ENCODE measurements at regions not wholly inside any gene's neighbourhood (a gene's known extent, or its start where the extent isn't known, plus 50 kb on each side); places are given as distances from the start of the nearest gene placed in this dataset.

DNA sequence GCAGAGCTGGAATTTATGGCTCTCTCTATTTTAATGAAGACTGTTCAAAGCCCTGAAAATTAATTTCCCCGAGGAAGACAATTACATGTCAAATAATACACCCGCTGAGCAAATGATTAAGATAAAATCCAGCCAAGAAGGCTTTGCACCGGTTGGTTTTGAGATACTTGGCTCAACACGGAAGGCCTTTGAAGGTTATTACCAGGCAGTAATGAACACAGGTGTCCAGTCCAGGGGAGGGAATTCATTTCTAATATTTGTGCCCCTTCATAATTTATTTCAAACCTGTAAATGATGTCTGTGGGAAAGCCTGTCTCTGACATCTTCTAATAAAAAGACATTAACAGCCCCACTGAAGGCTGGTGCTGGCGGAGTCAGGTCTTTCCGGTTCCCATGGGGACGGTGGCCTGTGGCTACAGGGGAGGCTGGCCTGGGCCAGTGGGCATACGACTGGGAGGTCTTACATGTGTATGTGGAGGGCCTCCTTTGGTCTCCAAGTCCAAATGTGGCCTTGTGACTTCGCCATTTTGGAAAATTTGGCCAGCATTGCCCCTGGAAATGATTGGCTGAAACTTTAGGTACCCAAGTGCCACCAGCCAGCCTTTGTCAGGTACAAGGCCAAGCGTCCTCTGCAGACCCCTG lies 49.9 kb upstream of the IQSEC1 start:
- TF ChIP-seq, protein P1, sequence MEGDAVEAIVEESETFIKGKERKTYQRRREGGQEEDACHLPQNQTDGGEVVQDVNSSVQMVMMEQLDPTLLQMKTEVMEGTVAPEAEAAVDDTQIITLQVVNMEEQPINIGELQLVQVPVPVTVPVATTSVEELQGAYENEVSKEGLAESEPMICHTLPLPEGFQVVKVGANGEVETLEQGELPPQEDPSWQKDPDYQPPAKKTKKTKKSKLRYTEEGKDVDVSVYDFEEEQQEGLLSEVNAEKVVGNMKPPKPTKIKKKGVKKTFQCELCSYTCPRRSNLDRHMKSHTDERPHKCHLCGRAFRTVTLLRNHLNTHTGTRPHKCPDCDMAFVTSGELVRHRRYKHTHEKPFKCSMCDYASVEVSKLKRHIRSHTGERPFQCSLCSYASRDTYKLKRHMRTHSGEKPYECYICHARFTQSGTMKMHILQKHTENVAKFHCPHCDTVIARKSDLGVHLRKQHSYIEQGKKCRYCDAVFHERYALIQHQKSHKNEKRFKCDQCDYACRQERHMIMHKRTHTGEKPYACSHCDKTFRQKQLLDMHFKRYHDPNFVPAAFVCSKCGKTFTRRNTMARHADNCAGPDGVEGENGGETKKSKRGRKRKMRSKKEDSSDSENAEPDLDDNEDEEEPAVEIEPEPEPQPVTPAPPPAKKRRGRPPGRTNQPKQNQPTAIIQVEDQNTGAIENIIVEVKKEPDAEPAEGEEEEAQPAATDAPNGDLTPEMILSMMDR (IDR thresholded peaks at IDR 0.05): no peak
- TF ChIP-seq POLR2A (IDR thresholded peaks at IDR 0.05): no peak
